OCI-LY7 (cell line): ENCODE measurements at regions not wholly inside any gene's neighbourhood (a gene's known extent, or its start where the extent isn't known, plus 50 kb on each side); places are given as distances from the start of the nearest gene placed in this dataset.

Experiments used
- BruUV-seq: library from RNA; stranded (reverse); fragments of 400-500 nt; replicated peaks from 2 replicates; lab custom pipeline; 2021; lab: Mats Ljungman, UMichigan
- CTCF ChIA-PET: fragments of 300-600 bp; sonication (Branson Sonifier 250); formaldehyde crosslinking; loops from one replicate; lab custom pipeline; 2022; ENCODE audit warnings: antibody characterized with exemption; ENCODE audit not compliant: unreplicated experiment; lab: Charles Lee
- POLR2A ChIA-PET: fragments of 300-600 bp; sonication (Branson Sonifier 250); formaldehyde crosslinking; loops from one replicate; lab custom pipeline; 2022; ENCODE audit warnings: antibody characterized with exemption; lab: Charles Lee
- DNase-seq: peaks from one replicate; pipeline ENCODE4 v3.0.0-alpha.2; 2015; ENCODE audit warnings: low spot score
- H2AFZ ChIP-seq: fragments of 200-600 bp; sonication (generic), shearing (Covaris generic); 2 replicates; pipeline ENCODE4 v1.6.1; 2014; ENCODE audit warnings: mild to moderate bottlenecking, antibody characterized with exemption, low read length, moderate library complexity
- H3K27ac ChIP-seq: fragments of 200-600 bp; sonication (generic); 2 replicates; pipeline ENCODE4 v1.5.1; 2014; ENCODE audit warnings: mixed run types, low read depth, mild to moderate bottlenecking, moderate library complexity, low read length, inconsistent platforms; ENCODE audit not compliant: poor library complexity, severe bottlenecking
- H3K36me3 ChIP-seq: fragments of 200-600 bp; sonication (generic); 2 replicates; pipeline ENCODE4 v1.6.1; 2014; ENCODE audit warnings: mild to moderate bottlenecking, antibody characterized with exemption, low read length, moderate library complexity, mixed read lengths; ENCODE audit not compliant: insufficient read depth
- H3K4me1 ChIP-seq: fragments of 200-600 bp; sonication (generic); 2 replicates; pipeline ENCODE4 v1.5.1; 2014; ENCODE audit warnings: mild to moderate bottlenecking, low read length; ENCODE audit not compliant: insufficient read depth, poor library complexity, severe bottlenecking
- H3K4me2 ChIP-seq: fragments of 200-600 bp; sonication (generic); 2 replicates; pipeline ENCODE4 v1.6.1; 2014; ENCODE audit warnings: mild to moderate bottlenecking, low read length
- H3K4me3 ChIP-seq: fragments of 200-600 bp; sonication (generic); 2 replicates; pipeline ENCODE4 v1.5.1; 2014; ENCODE audit warnings: mild to moderate bottlenecking, low read depth, low read length; ENCODE audit not compliant: poor library complexity, severe bottlenecking
- H3K79me2 ChIP-seq: fragments of 200-600 bp; sonication (generic); 2 replicates; pipeline ENCODE4 v1.6.1; 2016; ENCODE audit warnings: low read depth, mild to moderate bottlenecking, low read length, moderate library complexity, mixed read lengths; ENCODE audit not compliant: insufficient read depth
- H3K9me2 ChIP-seq: fragments of 200-600 bp; sonication (generic); 2 replicates; pipeline ENCODE4 v1.6.1; 2016; ENCODE audit warnings: mild to moderate bottlenecking, low read length, mixed read lengths; ENCODE audit not compliant: insufficient read depth
- H3K9me3 ChIP-seq: fragments of 200-600 bp; sonication (generic); 2 replicates; pipeline ENCODE4 v1.6.1; 2014; ENCODE audit warnings: mild to moderate bottlenecking, mixed run types, low read length, mixed read lengths
- H4K20me1 ChIP-seq: fragments of 200-600 bp; sonication (generic); 2 replicates; pipeline ENCODE4 v1.6.1; 2014; ENCODE audit warnings: mild to moderate bottlenecking, antibody characterized with exemption, low read length, moderate library complexity, mixed read lengths; ENCODE audit not compliant: insufficient read depth
- EZH2phosphoT487 ChIP-seq: fragments of 200-600 bp; sonication (generic); IDR thresholded peaks from 2 replicates; pipeline ENCODE4 v1.6.1; 2018; ENCODE audit warnings: low read depth, borderline replicate concordance, mild to moderate bottlenecking, mixed run types, antibody characterized with exemption, low read length, moderate library complexity, mixed read lengths
- intact Hi-C: fragments of 100-400 bp; cut with micrococcal nuclease; formaldehyde crosslinking; loops from one replicate; pipeline ENCODE4 v1.10.0; 2022; ENCODE audit not compliant: unreplicated experiment
- TF ChIP-seq, protein P1 (sequence below): fragments of 200-600 bp; sonication (generic); conservative IDR thresholded peaks from 2 replicates; pipeline ENCODE4 v1.5.1; 2014; ENCODE audit warnings: mild to moderate bottlenecking, antibody characterized with exemption, low read length, moderate library complexity, mixed read lengths

- H3K9me3 ChIP-seq, result no peaks in the 10 kb centered on the region
- BruUV-seq, result no TSS peak
- no peak overlapping the region for H3K4me3 ChIP-seq
- POLR2A ChIA-PET, result no interaction called here
- no peaks in the 10 kb centered on the region for H4K20me1 ChIP-seq
- H3K36me3 ChIP-seq, result no peaks in the 10 kb centered on the region
- no peaks in the 10 kb centered on the region for H3K9me2 ChIP-seq
- H3K27ac ChIP-seq, result no peak overlapping the region
- intact Hi-C loops, result no loop called here
- H3K79me2 ChIP-seq, result no peaks in the 10 kb centered on the region
- no peak overlapping the region for H3K4me2 ChIP-seq
- CTCF ChIA-PET, result no interaction called here
- no peak for DNase-seq
- no peak overlapping the region for H2AFZ ChIP-seq
- TF ChIP-seq, protein P1, sequence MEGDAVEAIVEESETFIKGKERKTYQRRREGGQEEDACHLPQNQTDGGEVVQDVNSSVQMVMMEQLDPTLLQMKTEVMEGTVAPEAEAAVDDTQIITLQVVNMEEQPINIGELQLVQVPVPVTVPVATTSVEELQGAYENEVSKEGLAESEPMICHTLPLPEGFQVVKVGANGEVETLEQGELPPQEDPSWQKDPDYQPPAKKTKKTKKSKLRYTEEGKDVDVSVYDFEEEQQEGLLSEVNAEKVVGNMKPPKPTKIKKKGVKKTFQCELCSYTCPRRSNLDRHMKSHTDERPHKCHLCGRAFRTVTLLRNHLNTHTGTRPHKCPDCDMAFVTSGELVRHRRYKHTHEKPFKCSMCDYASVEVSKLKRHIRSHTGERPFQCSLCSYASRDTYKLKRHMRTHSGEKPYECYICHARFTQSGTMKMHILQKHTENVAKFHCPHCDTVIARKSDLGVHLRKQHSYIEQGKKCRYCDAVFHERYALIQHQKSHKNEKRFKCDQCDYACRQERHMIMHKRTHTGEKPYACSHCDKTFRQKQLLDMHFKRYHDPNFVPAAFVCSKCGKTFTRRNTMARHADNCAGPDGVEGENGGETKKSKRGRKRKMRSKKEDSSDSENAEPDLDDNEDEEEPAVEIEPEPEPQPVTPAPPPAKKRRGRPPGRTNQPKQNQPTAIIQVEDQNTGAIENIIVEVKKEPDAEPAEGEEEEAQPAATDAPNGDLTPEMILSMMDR, result no peak
- TF ChIP-seq EZH2phosphoT487, result no peak
- no peaks in the 10 kb centered on the region for H3K4me1 ChIP-seq
These were observed 145.1 kb downstream of the KIF26A start for GRCh38 chr14:104283197-104284106.

DNA sequence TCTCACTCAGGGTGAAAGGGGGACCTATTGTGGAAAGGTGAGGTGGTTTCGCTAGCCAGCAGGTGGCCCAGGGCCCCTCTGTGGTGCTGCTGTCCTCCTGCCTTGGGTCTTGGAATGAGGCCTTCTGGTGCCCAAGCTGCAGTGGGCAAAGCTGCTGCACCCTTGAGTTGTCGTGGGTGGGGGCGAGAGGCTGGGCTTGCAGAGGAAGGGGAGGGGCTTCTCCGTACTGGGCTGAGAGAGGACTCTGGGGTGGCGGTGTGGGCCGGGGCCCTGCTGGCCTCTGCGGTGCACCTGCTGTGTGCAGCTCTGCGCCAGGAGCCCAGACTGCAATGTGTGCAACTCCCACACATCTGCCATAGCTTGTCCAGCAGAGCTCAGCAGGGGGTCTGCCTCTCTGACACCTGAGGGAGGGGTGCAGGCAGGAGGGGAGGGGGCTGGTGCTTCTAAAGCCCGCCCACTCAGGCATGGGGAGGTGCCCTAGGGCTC lies 145.8 kb downstream of the KIF26A start:
- Histone ChIP-seq H3K4me3 (no peak overlapping the region), H3K4me1 (no peaks in the 10 kb centered on the region), H3K9me3 (no peaks in the 10 kb centered on the region), H3K9me2 (no peaks in the 10 kb centered on the region), H2AFZ (no peak overlapping the region), H3K27ac (no peak overlapping the region), H3K36me3 (no peaks in the 10 kb centered on the region), H3K4me2 (no peak overlapping the region), H4K20me1 (no peaks in the 10 kb centered on the region), H3K79me2 (no peaks in the 10 kb centered on the region)
- POLR2A ChIA-PET, result no interaction called here
- DNase-seq, result no peak
- TF ChIP-seq, protein P1, result no peak
- no peak for TF ChIP-seq EZH2phosphoT487
- BruUV-seq, result no TSS peak
- CTCF ChIA-PET, result no interaction called here
- intact Hi-C loops, result no loop called here
